ENCODE measurements at regions not wholly inside any gene's neighbourhood (a gene's known extent, or its start where the extent isn't known, plus 50 kb on each side); places are given as distances from the start of the nearest gene placed in this dataset.

GRCh38 chr7:19275000-19275399 lies 129.8 kb upstream of the FERD3L start:
- Histone ChIP-seq H3K14ac (ENCODE audit: insufficient read length) (no peak overlapping the region), H3K4ac (replicated peaks; ENCODE audit: insufficient read length, low read depth, low read length) (no peak overlapping the region), H4K20me1 (replicated peaks in 1 of 2; ENCODE audit: control insufficient read depth in 1 of 2, insufficient read depth in 2 of 2, low read length in 2 of 2) (no peaks in the 10 kb centered on the region), H3K4me1 (replicated peaks in 1 of 4; ENCODE audit: control insufficient read depth in 3 of 4, insufficient read depth in 4 of 4, low read length in 3 of 4) (no peaks in the 10 kb centered on the region), H3K9me3 (ENCODE audit: insufficient read depth in 2 of 2, low read depth in 1 of 2, low read length in 1 of 2) (no peaks in the 10 kb centered on the region; a peak in 1 of 4 replicates), H3K18ac (ENCODE audit: extremely low read depth, low read length) (no peak overlapping the region), H2AFZ (ENCODE audit: low read length) (no peak overlapping the region), H3K79me2 (ENCODE audit: control insufficient read depth in 1 of 2, insufficient read depth in 2 of 2, low read length in 2 of 2) (no peaks in the 10 kb centered on the region), H2BK120ac (replicated peaks; ENCODE audit: low read depth, low read length) (no peak overlapping the region), H3K9ac (replicated peaks in 1 of 4; ENCODE audit: extremely low read depth in 1 of 4, low read depth in 3 of 4, low read length in 3 of 4) (no peak overlapping the region), H3K27ac (ENCODE audit: low read depth, low read length) (no peak overlapping the region), H3K79me1 (ENCODE audit: low read depth, low read length) (no peaks in the 10 kb centered on the region), H3K4me2 (ENCODE audit: insufficient read depth in 1 of 2, low read depth in 2 of 2, low read length in 2 of 2) (no peak overlapping the region), H4K91ac (replicated peaks; ENCODE audit: insufficient read length, low read length) (no peak overlapping the region), H2BK15ac (ENCODE audit: low read length) (no peak overlapping the region), H3K4me3 (ENCODE audit: extremely low read depth in 1 of 4, insufficient read depth in 2 of 4, low read depth in 3 of 4, low read length in 4 of 4) (no peak overlapping the region), H2BK12ac (ENCODE audit: low read depth, low read length) (no peak overlapping the region), H3K23ac (ENCODE audit: insufficient read length) (no peak overlapping the region), H3K23me2 (ENCODE audit: low read depth, low read length) (no peaks in the 10 kb centered on the region), H4K5ac (ENCODE audit: insufficient read length, low read depth, low read length) (no peak overlapping the region), H2BK5ac (ENCODE audit: low read depth, low read length) (no peak overlapping the region), H2AK5ac (ENCODE audit: low read depth, low read length) (no peak overlapping the region), H2BK20ac (ENCODE audit: low read length) (no peak overlapping the region), H4K8ac (ENCODE audit: extremely low read depth, insufficient read depth, low read length) (no peak overlapping the region), H3K36me3 (ENCODE audit: control insufficient read depth in 2 of 4, insufficient read depth in 4 of 4, low read length in 3 of 4) (no peaks in the 10 kb centered on the region), H3K27me3 (replicated peaks in 1 of 4; ENCODE audit: control insufficient read depth in 3 of 4, extremely low read depth in 1 of 4, insufficient read depth in 3 of 4, low read length in 3 of 4) (no peaks in the 10 kb centered on the region), H3K56ac (replicated peaks; ENCODE audit: insufficient read length, low read depth, low read length) (no peak overlapping the region)
- no peak for FAIRE-seq
- ChIA-PET POLR2A (ENCODE audit: partially characterized antibody) (no interaction called here), CTCF (ENCODE audit: partially characterized antibody) (no interaction called here)
- no peak for TF ChIP-seq NRF1 (IDR thresholded peaks at IDR 0.05; ENCODE audit: low read depth, low read length)
- no peak for TF ChIP-seq KDM1A (IDR thresholded peaks at IDR 0.05; ENCODE audit: borderline replicate concordance, low read length)
- no peak for TF ChIP-seq CBX5 (IDR thresholded peaks at IDR 0.05; ENCODE audit: low read depth, low read length)
- TF ChIP-seq MAFK (IDR thresholded peaks at IDR 0.05; ENCODE audit: low read depth, low read length), result no peak
- TF ChIP-seq POLR2A (IDR thresholded peaks at IDR 0.05; ENCODE audit: control extremely low read depth in 1 of 2, low read depth in 2 of 2, low read length in 2 of 2), result no peak
- TF ChIP-seq GTF2F1 (IDR thresholded peaks at IDR 0.05; ENCODE audit: borderline replicate concordance, low read depth, low read length), result no peak
- no peak for TF ChIP-seq SUZ12 (IDR thresholded peaks at IDR 0.05; ENCODE audit: low read length)
- TF ChIP-seq CBX8 (IDR thresholded peaks at IDR 0.05; ENCODE audit: borderline replicate concordance, low read depth, low read length), result no peak
- no peak for TF ChIP-seq USF2 (IDR thresholded peaks at IDR 0.05; ENCODE audit: low read length)
- TF ChIP-seq TBP (IDR thresholded peaks at IDR 0.05; ENCODE audit: low read depth, low read length), result no peak
- TF ChIP-seq YY1 (IDR thresholded peaks at IDR 0.05; ENCODE audit: low read depth, low read length), result no peak
- no peak for TF ChIP-seq E2F6 (IDR thresholded peaks at IDR 0.05)
- no peak for TF ChIP-seq SP1 (IDR thresholded peaks at IDR 0.05; ENCODE audit: low read depth, low read length)
- no peak for TF ChIP-seq EZH2 (IDR thresholded peaks at IDR 0.05; ENCODE audit: low read depth, low read length, severe bottlenecking)
- no peak for DNase-seq (ENCODE audit: low read depth in 1 of 2, low spot score in 2 of 2)

All from H1 (cell line).